HG03354 (cell line): ENCODE measurements at regions not wholly inside any gene's neighbourhood (a gene's known extent, or its start where the extent isn't known, plus 50 kb on each side); places are given as distances from the start of the nearest gene placed in this dataset.

Experiments
- ATAC-seq: cut with Tn5 transposase; IDR thresholded peaks from one replicate; pipeline ENCODE4 v1.9.1; 2021; ENCODE audit warnings: mild to moderate bottlenecking; ENCODE audit not compliant: unreplicated experiment, poor library complexity, severe bottlenecking

GRCh38 chrX:17206584-17206983, 168.4 kb upstream of the NHS start:
- ATAC-seq = no peak

GRCh38 chrX:17214962-17215361, 160.0 kb upstream of the NHS start:
- no peak for ATAC-seq

- ATAC-seq = no peak
Measured at GRCh38 chrX:17226736-17227135, 148.3 kb upstream of the NHS start.

GRCh38 chrX:17237146-17237545, 137.9 kb upstream of the NHS start:
- ATAC-seq = no peak

DNA sequence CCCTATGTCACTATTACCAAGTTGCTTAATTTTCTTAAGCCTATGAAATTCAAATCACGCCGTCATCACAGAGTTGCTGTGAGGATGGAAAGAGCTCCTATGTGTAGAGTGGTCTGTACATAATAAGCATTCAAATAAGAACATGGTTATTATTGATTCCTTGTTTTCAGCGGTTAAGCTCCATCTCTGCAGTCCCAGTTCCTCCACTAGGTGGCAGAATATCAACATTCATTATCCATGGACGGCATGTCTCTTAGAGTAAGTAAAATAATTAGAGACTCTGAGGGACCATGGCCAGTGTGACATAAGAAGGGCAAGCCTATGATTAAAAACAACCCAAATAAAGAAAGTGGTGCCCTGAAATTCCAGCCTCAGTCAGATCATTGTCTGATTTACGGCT, 132.5 kb upstream of the NHS start:
- ATAC-seq = peak; percentile 77

DNA sequence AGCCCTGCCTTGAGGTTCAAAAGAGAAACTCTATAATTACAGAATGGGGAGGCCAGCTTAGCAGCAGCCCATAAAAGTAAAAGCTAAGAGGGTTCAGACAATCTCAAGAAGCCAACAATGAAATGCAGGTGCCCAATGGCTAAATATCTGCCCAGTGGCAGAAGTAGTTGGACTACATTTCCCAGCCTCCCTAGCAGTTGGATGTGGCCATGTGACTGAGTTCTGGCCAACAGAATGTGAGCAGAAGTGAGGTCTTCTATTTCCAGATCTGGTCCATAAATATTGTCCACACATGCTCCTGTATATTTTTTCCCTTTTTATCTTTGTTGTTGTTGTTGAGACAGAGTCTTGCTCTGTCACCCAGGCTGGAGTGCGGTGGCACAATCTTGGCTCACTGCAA, 127.9 kb upstream of the NHS start:
- no peak for ATAC-seq

DNA sequence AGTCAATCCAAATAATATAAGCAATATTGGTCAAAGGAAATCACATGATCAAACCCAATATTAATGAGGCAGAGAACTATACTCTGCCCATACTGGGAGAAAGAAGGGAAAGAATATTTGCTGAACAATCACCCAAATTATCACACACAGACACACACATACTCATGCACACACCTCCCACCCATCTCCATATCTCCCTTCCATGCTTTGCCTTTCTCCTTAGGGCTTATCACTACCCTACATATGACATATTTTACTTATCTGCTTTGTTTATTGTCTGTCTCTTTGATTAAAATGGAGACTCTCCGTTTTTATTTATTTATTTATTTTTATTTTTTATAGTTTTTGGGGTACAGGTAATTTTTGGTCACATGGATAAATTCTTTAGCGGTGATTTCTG, 112.9 kb upstream of the NHS start:
- no peak for ATAC-seq

DNA sequence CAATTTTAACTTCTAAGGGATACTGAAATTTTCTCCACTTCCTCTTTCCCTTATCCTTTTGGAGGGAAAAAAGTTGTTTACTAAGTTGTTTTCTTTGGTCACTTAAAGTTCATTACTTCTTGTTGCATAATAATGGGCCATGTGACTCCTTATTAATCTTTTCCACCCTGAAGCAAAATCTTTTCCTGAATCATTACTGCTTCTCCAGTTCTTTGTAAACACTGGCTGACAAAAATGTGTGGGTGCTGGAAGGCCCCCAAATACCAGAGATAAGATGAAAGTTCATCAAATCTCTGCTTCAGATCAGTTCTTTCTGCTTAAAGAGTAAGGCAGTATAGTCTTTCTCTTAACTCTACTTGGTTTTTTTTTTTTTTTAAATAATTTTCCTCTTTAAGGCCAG, 108.9 kb upstream of the NHS start:
- no peak for ATAC-seq

GRCh38 chrX:17278961-17279360, 96.0 kb upstream of the NHS start:
- no peak for ATAC-seq

DNA sequence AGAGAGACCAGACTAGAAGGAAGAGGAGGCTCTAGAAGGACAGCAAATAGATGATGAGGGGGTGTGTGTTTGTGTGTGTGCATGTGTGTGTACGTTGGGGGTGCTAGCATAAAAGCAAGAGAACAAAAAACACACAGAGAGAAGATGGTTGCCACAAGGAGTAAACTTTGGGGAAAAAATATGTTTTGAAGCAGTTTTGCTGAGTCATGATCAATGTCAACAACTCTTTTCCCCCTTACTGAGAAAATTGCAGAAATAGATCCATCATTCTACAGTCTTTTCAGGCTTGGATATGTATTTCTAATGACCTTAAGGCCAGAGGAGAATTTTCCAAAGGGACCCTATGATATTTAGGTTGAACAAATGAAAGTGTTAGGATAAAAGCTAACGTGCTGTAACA, 89.0 kb upstream of the NHS start:
- ATAC-seq = no peak

- ATAC-seq = no peak
Measured at GRCh38 chrX:17291171-17291900, 83.7 kb upstream of the NHS start.

DNA sequence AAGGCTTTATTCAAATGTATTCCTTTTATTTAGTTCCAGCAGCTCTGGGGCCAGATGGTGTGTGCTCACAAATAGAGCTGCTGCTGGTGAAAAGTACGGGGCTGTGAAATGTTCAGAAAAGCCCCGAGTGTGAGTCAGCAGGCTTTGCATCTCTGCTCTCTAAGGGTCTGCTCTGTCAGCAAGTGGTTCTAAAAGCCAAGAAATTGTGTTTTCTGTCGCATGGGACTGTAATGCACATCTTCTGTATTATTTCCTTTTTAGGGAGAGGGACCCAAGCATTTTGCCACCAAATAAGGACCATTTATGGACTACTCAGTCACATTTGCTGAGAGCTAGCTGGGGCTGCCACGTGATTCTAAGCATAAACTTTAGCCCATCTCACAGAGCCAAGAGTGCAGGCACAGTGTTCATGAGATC, 82.9 kb upstream of the NHS start:
- no peak for ATAC-seq

GRCh38 chrX:17294561-17294960, 80.4 kb upstream of the NHS start:
- no peak for ATAC-seq

DNA sequence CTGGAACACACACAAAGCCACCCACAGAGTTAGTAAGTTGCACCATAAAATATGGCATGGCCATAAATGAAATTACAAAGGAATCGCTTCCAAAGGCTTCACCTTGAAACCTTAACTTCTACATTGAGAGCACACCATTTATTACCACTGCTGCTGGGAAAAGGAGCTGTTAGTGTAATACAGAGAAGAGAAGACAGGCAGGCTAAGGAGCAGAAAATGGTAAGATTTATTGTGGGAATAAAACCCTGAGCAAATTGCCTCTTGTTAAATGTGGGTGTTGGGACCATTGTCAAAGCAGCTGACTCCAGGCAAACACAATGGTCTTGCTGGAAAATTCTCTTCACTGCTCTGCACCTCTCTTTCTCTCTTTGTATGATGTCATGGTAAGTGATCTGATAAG, 79.2 kb upstream of the NHS start:
- no peak for ATAC-seq

- no peak for ATAC-seq
Measured at GRCh38 chrX:17298564-17298963, 76.4 kb upstream of the NHS start.

GRCh38 chrX:17299206-17299605, 75.8 kb upstream of the NHS start:
- no peak for ATAC-seq

- no peak for ATAC-seq
Measured at GRCh38 chrX:17323397-17323796, 51.6 kb upstream of the NHS start.
